Renal pelvis (tissue), 1 donor: ENCODE measurements at regions not wholly inside any gene's neighbourhood (a gene's known extent, or its start where the extent isn't known, plus 50 kb on each side); places are given as distances from the start of the nearest gene placed in this dataset.
"Not testable (repeated sequence)": the region's sequence is repeated elsewhere in the genome, so short reads cannot be mapped to it uniquely, and the experiment has no call there.

ENCODE experiments used
- DNase-seq: peaks from one replicate; pipeline ENCODE4 v3.0.0-alpha.2; 2013

GRCh38 chr18:33854086-33854826 is 276.2 kb downstream of the ASXL3 start:
- DNase-seq = no peak

- DNase-seq = no peak
Measured at GRCh38 chr18:33853187-33853586, 275.2 kb downstream of the ASXL3 start.

- DNase-seq = no peak
Measured at GRCh38 chr18:33851546-33852078, 273.6 kb downstream of the ASXL3 start.

- DNase-seq = no peak
Measured at GRCh38 chr18:33849731-33850130, 271.7 kb downstream of the ASXL3 start.

GRCh38 chr18:33844232-33844631 is 266.2 kb downstream of the ASXL3 start:
- DNase-seq = no peak

- no peak for DNase-seq
Measured at GRCh38 chr18:33841221-33841967, 263.4 kb downstream of the ASXL3 start.

- DNase-seq = no peak
Measured at GRCh38 chr18:33840212-33840593, 262.2 kb downstream of the ASXL3 start.

- peak; percentile 75 for DNase-seq
Measured at GRCh38 chr18:33839452-33840211, 261.6 kb downstream of the ASXL3 start.

- DNase-seq = no peak
Measured at GRCh38 chr18:33838054-33838453, 260.0 kb downstream of the ASXL3 start.

GRCh38 chr18:33837191-33837590 is 259.2 kb downstream of the ASXL3 start:
- no peak for DNase-seq

GRCh38 chr18:33836564-33836963 is 258.5 kb downstream of the ASXL3 start:
- no peak for DNase-seq

- no peak for DNase-seq
Measured at GRCh38 chr18:33835419-33835818, 257.4 kb downstream of the ASXL3 start.

GRCh38 chr18:33833842-33834241 is 255.8 kb downstream of the ASXL3 start:
- no peak for DNase-seq

- no peak for DNase-seq
Measured at GRCh38 chr18:33831424-33831823, 253.4 kb downstream of the ASXL3 start.

GRCh38 chr18:33830213-33830612 is 252.2 kb downstream of the ASXL3 start:
- DNase-seq = no peak

GRCh38 chr18:33828949-33829348 is 250.9 kb downstream of the ASXL3 start:
- no peak for DNase-seq

GRCh38 chr18:33826151-33826550 is 248.1 kb downstream of the ASXL3 start:
- no peak for DNase-seq

GRCh38 chr18:33821503-33821902 is 243.5 kb downstream of the ASXL3 start:
- no peak for DNase-seq

GRCh38 chr18:33820517-33821371 is 242.7 kb downstream of the ASXL3 start:
- DNase-seq = no peak

GRCh38 chr18:33819692-33820343 is 241.8 kb downstream of the ASXL3 start:
- not testable (repeated sequence) for DNase-seq

GRCh38 chr18:33818145-33818544 is 240.1 kb downstream of the ASXL3 start:
- no peak for DNase-seq
